GM13976 (cell line): ENCODE measurements at regions not wholly inside any gene's neighbourhood (a gene's known extent, or its start where the extent isn't known, plus 50 kb on each side); places are given as distances from the start of the nearest gene placed in this dataset.

ENCODE experiments used
- DNase-seq: peaks from one replicate; pipeline ENCODE4 v3.0.0; 2012; ENCODE audit warnings: low spot score
- CTCF ChIP-seq: IDR thresholded peaks from 2 replicates; pipeline ENCODE4 v1.5.1; 2012; ENCODE audit warnings: borderline replicate concordance, mild to moderate bottlenecking; ENCODE audit not compliant: insufficient read depth; ENCODE audit errors: extremely low read depth, missing control alignments, control extremely low read depth
- in situ Hi-C: fragments of 300-500 bp; cut with MboI; formaldehyde crosslinking; loops from one replicate; pipeline ENCODE4 v1.12.0; 2022; ENCODE audit warnings: low sequenced_read_pairs, mixed read lengths, inconsistent platforms; ENCODE audit not compliant: unreplicated experiment

GRCh38 chr12:45547822-45548221, 181.7 kb upstream of the ARID2 start:
- no peak for DNase-seq
- in situ Hi-C loops, result no loop called here
- peak; percentile 11 for TF ChIP-seq CTCF

DNA sequence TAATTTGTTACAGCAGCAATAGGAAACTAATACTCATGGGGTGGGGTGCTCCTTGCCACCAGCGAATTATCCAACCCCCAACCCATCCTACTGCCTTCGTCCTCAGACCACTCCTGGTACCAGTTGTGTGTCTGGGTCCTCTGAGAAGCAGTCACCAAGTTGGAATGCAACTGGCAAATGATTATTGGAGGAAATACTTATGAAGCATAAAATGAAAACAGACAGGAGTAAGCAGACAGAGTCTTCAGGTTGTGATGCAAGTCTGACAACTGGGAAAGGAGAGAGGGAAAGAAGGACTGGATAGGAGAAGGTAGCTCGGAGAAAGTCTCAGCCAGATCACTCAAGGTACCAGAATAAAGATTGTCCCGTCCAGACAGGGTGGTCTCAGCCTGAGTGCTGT, 181.1 kb upstream of the ARID2 start:
- no peak for TF ChIP-seq CTCF
- DNase-seq, result no peak
- in situ Hi-C loops, result no loop called here

DNA sequence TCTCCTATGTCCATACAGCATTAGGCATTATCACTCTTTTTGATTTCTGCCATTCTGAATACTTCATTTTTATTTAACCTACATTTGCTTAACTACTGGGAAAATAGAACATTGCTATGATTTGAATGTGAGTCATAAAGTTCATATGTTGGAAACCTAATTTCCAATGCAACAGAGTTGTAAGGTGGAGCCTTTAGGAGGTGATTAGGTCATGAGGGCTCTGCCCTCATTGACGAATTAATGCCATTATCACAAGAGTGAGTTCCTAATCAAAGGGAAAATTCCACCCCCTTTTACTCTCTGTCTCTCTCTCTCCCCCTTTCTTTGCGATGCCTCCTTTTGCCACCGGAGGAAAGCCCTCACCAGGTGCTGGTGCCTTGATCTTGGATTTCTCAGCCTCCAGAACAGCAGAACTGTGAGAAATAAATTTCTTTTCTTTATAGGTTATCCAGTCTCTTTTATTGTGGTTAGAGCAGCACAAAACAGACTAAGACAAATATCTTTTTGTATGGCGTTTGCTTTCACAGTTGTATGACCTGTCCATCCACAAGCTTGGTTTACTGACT, 180.1 kb upstream of the ARID2 start:
- in situ Hi-C loops, result no loop called here
- no peak for TF ChIP-seq CTCF
- no peak for DNase-seq

DNA sequence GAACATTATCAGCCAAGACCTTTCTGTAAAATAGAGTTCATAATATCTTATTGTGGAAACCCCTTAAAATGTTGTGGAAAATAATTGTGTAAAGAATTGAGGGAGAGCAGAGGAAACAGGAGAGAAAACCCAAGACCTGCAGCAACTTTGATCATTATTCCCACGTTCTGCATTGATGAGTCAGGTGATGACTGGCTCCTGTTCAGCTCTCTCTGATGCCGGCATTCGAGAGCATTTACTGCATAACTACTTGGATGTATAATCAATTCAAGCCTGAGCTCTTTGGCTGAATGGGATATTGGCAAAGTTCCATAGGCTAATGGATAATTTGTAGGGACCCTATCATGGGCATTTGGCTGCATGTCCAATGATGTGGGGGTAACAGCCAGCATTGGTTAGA, 176.3 kb upstream of the ARID2 start:
- DNase-seq, result no peak
- TF ChIP-seq CTCF, result no peak
- in situ Hi-C loops, result no loop called here

DNA sequence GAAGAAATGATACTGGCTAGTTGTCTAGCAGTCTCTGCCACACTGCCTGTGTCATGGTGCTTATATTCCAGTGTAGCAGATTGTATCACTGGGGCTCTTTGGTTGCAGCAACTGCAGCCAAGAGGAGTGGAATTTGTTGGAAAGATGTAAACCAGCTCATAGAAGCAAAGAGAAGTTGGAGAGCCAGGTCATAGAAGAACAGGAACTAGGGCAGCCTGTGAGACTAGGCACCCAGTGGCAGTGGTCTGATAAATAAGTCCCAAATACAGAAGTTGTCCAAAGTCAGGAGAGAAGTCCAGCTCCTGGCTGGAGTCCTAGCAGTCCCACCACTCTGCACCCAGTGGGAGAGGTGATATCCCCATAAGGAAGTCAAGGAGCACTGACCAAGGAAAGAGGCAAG, 172.5 kb upstream of the ARID2 start:
- in situ Hi-C loops, result no loop called here
- no peak for DNase-seq
- TF ChIP-seq CTCF, result no peak

GRCh38 chr12:45558353-45558752, 171.2 kb upstream of the ARID2 start:
- DNase-seq, result no peak
- in situ Hi-C loops, result no loop called here
- TF ChIP-seq CTCF, result no peak

DNA sequence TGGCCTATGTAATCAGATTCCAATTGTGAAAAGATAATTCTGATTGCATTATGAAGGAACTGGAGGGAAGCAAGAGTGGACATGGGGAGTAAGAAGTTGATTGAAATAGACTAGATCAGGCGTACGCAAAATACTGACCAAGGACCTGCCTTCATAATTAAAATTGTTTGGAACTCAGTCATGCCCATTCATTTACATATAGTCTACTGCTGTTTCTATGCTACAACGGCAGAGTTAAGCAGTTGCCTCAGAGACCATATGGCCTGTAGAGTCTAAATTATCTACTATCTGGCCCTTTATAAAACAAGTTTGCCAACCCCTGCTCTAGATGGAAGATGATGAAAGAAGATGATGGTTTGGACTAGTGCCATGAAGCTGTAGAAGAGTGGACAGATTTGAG, 170.0 kb upstream of the ARID2 start:
- in situ Hi-C loops, result no loop called here
- no peak for DNase-seq
- TF ChIP-seq CTCF, result no peak
